H1 (cell line): ENCODE measurements at regions not wholly inside any gene's neighbourhood (a gene's known extent, or its start where the extent isn't known, plus 50 kb on each side); places are given as distances from the start of the nearest gene placed in this dataset.

Source experiments
- CTCF ChIA-PET: fragments of 300-600 bp; sonication (Branson Sonifier 250); formaldehyde crosslinking; loops from one replicate; lab custom pipeline; 2021; ENCODE audit not compliant: partially characterized antibody; lab: Charles Lee
- POLR2A ChIA-PET: fragments of 300-600 bp; sonication (Branson Sonifier 250); formaldehyde crosslinking; loops from one replicate; lab custom pipeline; 2021; ENCODE audit warnings: inconsistent platforms; ENCODE audit not compliant: partially characterized antibody; lab: Charles Lee
- DNase-seq, 2 experiments: peaks; one replicate each; pipeline versions ENCODE4 v3.0.0 to v3.0.0-alpha.2; 2010 to 2022; ENCODE audit warnings: low spot score in 2 of 2, low read depth in 1 of 2, mixed read lengths in 1 of 2
- FAIRE-seq: peaks from 2 replicates; lab custom pipeline; 2011; peaks lifted over from hg19 to GRCh38; lab: Jason Lieb, UNC
- H2AFZ ChIP-seq: 2 replicates; pipeline ENCODE4 v1.8.1; 2012; ENCODE audit warnings: low read length, inconsistent platforms
- H2AK5ac ChIP-seq: 2 replicates; pipeline ENCODE4 v1.6.1; 2013; ENCODE audit warnings: low read depth, low read length
- H2BK120ac ChIP-seq: replicated peaks from 2 replicates; pipeline ENCODE3; 2013; ENCODE audit warnings: low read depth, low read length, inconsistent platforms
- H2BK12ac ChIP-seq: 2 replicates; pipeline ENCODE4 v1.6.1; 2013; ENCODE audit warnings: low read depth, low read length
- H2BK15ac ChIP-seq: 2 replicates; pipeline ENCODE4 v1.6.1; 2013; ENCODE audit warnings: low read length
- H2BK20ac ChIP-seq: 2 replicates; pipeline ENCODE4 v1.6.1; 2013; ENCODE audit warnings: low read length
- H2BK5ac ChIP-seq: 2 replicates; pipeline ENCODE4 v1.6.1; 2013; ENCODE audit warnings: low read depth, low read length
- H3K14ac ChIP-seq: 2 replicates; pipeline ENCODE4 v1.6.1; 2013; ENCODE audit warnings: inconsistent platforms; ENCODE audit not compliant: insufficient read length
- H3K18ac ChIP-seq: 2 replicates; pipeline ENCODE4 v1.6.1; 2013; ENCODE audit warnings: low read length; ENCODE audit errors: extremely low read depth
- H3K23ac ChIP-seq: 2 replicates; pipeline ENCODE4 v1.6.1; 2013; ENCODE audit warnings: inconsistent platforms; ENCODE audit not compliant: insufficient read length
- H3K23me2 ChIP-seq: 2 replicates; pipeline ENCODE4 v1.6.1; 2013; ENCODE audit warnings: low read depth, low read length
- H3K27ac ChIP-seq: 2 replicates; pipeline ENCODE4 v1.6.1; 2011; ENCODE audit warnings: low read depth, low read length, inconsistent platforms
- H3K27me3 ChIP-seq, 4 experiments: replicated peaks in 1 of 4; 1 replicate in 1 of 4; 2 replicates in 3 of 4; pipeline versions ENCODE4 v1.6.1 to v1.8.1; 2011 to 2013; ENCODE audit warnings: low read length in 3 of 4, mild to moderate bottlenecking in 3 of 4, inconsistent platforms in 2 of 4, mixed read lengths in 2 of 4, moderate library complexity in 1 of 4; ENCODE audit not compliant: control insufficient read depth in 3 of 4, insufficient read depth in 3 of 4; ENCODE audit errors: extremely low read depth in 1 of 4
- H3K36me3 ChIP-seq, 4 experiments: 2 replicates each; pipeline versions ENCODE4 v1.6.1 to v1.8.1; 2011 to 2013; ENCODE audit warnings: mild to moderate bottlenecking in 4 of 4, low read length in 3 of 4, moderate library complexity in 2 of 4, control low read depth in 1 of 4, inconsistent platforms in 1 of 4; ENCODE audit not compliant: insufficient read depth in 4 of 4, control insufficient read depth in 2 of 4
- H3K4ac ChIP-seq: replicated peaks from 2 replicates; pipeline ENCODE3; 2013; ENCODE audit warnings: low read length, low read depth, mixed read lengths, inconsistent platforms; ENCODE audit not compliant: insufficient read length
- H3K4me1 ChIP-seq, 4 experiments: replicated peaks in 1 of 4; 1 replicate in 1 of 4; 2 replicates in 3 of 4; pipeline versions ENCODE4 v1.6.1 to v1.8.1; 2011 to 2013; ENCODE audit warnings: low read length in 3 of 4, inconsistent platforms in 2 of 4, mixed read lengths in 1 of 4; ENCODE audit not compliant: insufficient read depth in 4 of 4, control insufficient read depth in 3 of 4
- H3K4me2 ChIP-seq, 2 experiments: 2 replicates each; pipeline versions ENCODE4 v1.6.1 to v1.8.1; 2011 to 2013; ENCODE audit warnings: low read depth in 2 of 2, low read length in 2 of 2, control low read depth in 1 of 2, inconsistent platforms in 1 of 2, mild to moderate bottlenecking in 1 of 2; ENCODE audit not compliant: insufficient read depth in 1 of 2
- H3K4me3 ChIP-seq, 4 experiments: fragments of 200-600, 300-600 bp in 1 of 4; sonication (generic), shearing (Covaris generic), sonication (Bioruptor Twin) in 1 of 4; 2 replicates each; pipeline versions ENCODE4 v1.5.1 to v1.8.1; 2011 to 2016; ENCODE audit warnings: low read length in 4 of 4, low read depth in 3 of 4, control low read depth in 2 of 4, inconsistent platforms in 2 of 4, mild to moderate bottlenecking in 2 of 4, mixed read lengths in 1 of 4, moderate library complexity in 1 of 4; ENCODE audit not compliant: insufficient read depth in 2 of 4; ENCODE audit errors: extremely low read depth in 1 of 4
- H3K56ac ChIP-seq: replicated peaks from 2 replicates; pipeline ENCODE3; 2013; ENCODE audit warnings: low read depth, mild to moderate bottlenecking, mixed read lengths, low read length, inconsistent platforms; ENCODE audit not compliant: insufficient read length
- H3K79me1 ChIP-seq: 2 replicates; pipeline ENCODE4 v1.6.1; 2013; ENCODE audit warnings: low read depth, low read length, control low read depth
- H3K79me2 ChIP-seq, 2 experiments: 2 replicates each; pipeline versions ENCODE4 v1.6.1 to v1.8.1; 2012 to 2013; ENCODE audit warnings: low read length in 2 of 2, mild to moderate bottlenecking in 2 of 2, inconsistent platforms in 1 of 2; ENCODE audit not compliant: insufficient read depth in 2 of 2, control insufficient read depth in 1 of 2
- H3K9ac ChIP-seq, 4 experiments: replicated peaks in 1 of 4; 1 replicate in 1 of 4; 2 replicates in 3 of 4; pipeline versions ENCODE4 v1.6.1 to v1.8.1; 2011 to 2013; ENCODE audit warnings: low read depth in 3 of 4, low read length in 3 of 4, control low read depth in 2 of 4, mild to moderate bottlenecking in 2 of 4, moderate library complexity in 2 of 4, inconsistent platforms in 1 of 4; ENCODE audit errors: extremely low read depth in 1 of 4
- H3K9me3 ChIP-seq, 2 experiments: 2 replicates each; pipeline versions ENCODE4 v1.6.1 to v1.8.1; 2012 to 2013; ENCODE audit warnings: mild to moderate bottlenecking in 2 of 2, moderate library complexity in 2 of 2, control low read depth in 1 of 2, inconsistent platforms in 1 of 2, low read depth in 1 of 2, low read length in 1 of 2, mixed read lengths in 1 of 2; ENCODE audit not compliant: insufficient read depth in 2 of 2
- H4K20me1 ChIP-seq, 2 experiments: replicated peaks in 1 of 2; 2 replicates each; pipeline versions ENCODE3 to v1.8.1; 2011 to 2013; ENCODE audit warnings: inconsistent platforms in 2 of 2, low read length in 2 of 2, mild to moderate bottlenecking in 1 of 2; ENCODE audit not compliant: insufficient read depth in 2 of 2, control insufficient read depth in 1 of 2
- H4K5ac ChIP-seq: 2 replicates; pipeline ENCODE4 v1.6.1; 2013; ENCODE audit warnings: low read length, low read depth, mixed read lengths, inconsistent platforms; ENCODE audit not compliant: insufficient read length
- H4K8ac ChIP-seq: 2 replicates; pipeline ENCODE4 v1.8.0; 2013; ENCODE audit warnings: mild to moderate bottlenecking, moderate library complexity, low read length, inconsistent platforms; ENCODE audit not compliant: insufficient read depth; ENCODE audit errors: extremely low read depth
- H4K91ac ChIP-seq: replicated peaks from 2 replicates; pipeline ENCODE3; 2013; ENCODE audit warnings: low read length, mixed read lengths, inconsistent platforms; ENCODE audit not compliant: insufficient read length
- CBX5 ChIP-seq: fragments of 300-800, 300-1000 bp; sonication (generic); IDR thresholded peaks from 2 replicates; pipeline ENCODE4 v1.7.1; 2016; ENCODE audit warnings: antibody characterized with exemption, low read length, low read depth
- E2F6 ChIP-seq: IDR thresholded peaks from 2 replicates; pipeline ENCODE4 v1.6.1; 2012; ENCODE audit warnings: inconsistent platforms
- EGR1 ChIP-seq: IDR thresholded peaks from 2 replicates; pipeline ENCODE4 v1.6.1; 2011; ENCODE audit warnings: low read depth, low read length, borderline replicate concordance
- FOSL1 ChIP-seq: IDR thresholded peaks from 2 replicates; pipeline ENCODE4 v1.6.1; 2011; ENCODE audit warnings: mild to moderate bottlenecking, low read depth, low read length, moderate library complexity; ENCODE audit not compliant: insufficient read depth
- NANOG ChIP-seq: IDR thresholded peaks from 2 replicates; pipeline ENCODE4 v1.6.1; 2011; ENCODE audit warnings: low read length, low read depth, mild to moderate bottlenecking, inconsistent platforms; ENCODE audit not compliant: insufficient read depth, poor library complexity, severe bottlenecking
- POLR2A ChIP-seq, 2 experiments: IDR thresholded peaks; 1 replicate in 1 of 2; 2 replicates in 1 of 2; pipeline ENCODE4 v1.6.1; 2011; ENCODE audit warnings: low read depth in 2 of 2, low read length in 2 of 2, mild to moderate bottlenecking in 2 of 2; ENCODE audit errors: control extremely low read depth in 1 of 2
- RNF2 ChIP-seq: fragments of 200-900, 300-1000 bp; sonication (generic); IDR thresholded peaks from 2 replicates; pipeline ENCODE4 v1.7.1; 2016; ENCODE audit warnings: borderline replicate concordance, low read depth, mild to moderate bottlenecking, antibody characterized with exemption, low read length; ENCODE audit not compliant: poor library complexity, severe bottlenecking; ENCODE audit errors: missing control alignments
- RXRA ChIP-seq: IDR thresholded peaks from 2 replicates; pipeline ENCODE4 v1.6.1; 2011; ENCODE audit warnings: low read depth, mild to moderate bottlenecking, low read length, moderate library complexity; ENCODE audit not compliant: insufficient read depth
- SP1 ChIP-seq: IDR thresholded peaks from 2 replicates; pipeline ENCODE4 v1.6.1; 2011; ENCODE audit warnings: low read depth, low read length
- SUZ12 ChIP-seq: fragments of 200-600 bp; sonication (generic); IDR thresholded peaks from 2 replicates; pipeline ENCODE4 v1.6.1; 2012; ENCODE audit warnings: mild to moderate bottlenecking, inconsistent platforms, low read length, moderate library complexity, mixed read lengths
- WGBS, 2 experiments: shearing (Covaris generic) in 1 of 2; methylation state at CpG; one replicate each; pipeline versions ENCODE4 v1.1.6 to v1.1.7; 2013 to 2015; ENCODE audit warnings: low lambda C conversion rate in 2 of 2, mixed read lengths in 2 of 2, inconsistent platforms in 1 of 2, low coverage in 1 of 2, missing lambda C conversion rate in 1 of 2; ENCODE audit not compliant: insufficient replicate concordance in 2 of 2, insufficient coverage in 1 of 2, insufficient read length in 1 of 2; ENCODE audit errors: extremely low coverage in 1 of 2, missing lambda C conversion rate in 1 of 2; 5-methylcytosine and 5-hydroxymethylcytosine counted together

GRCh38 chr6:85185977-85186376, 263.9 kb upstream of the NT5E start:
- H3K9ac ChIP-seq = no peak overlapping the region
- no peak overlapping the region for H2BK12ac ChIP-seq
- no peak overlapping the region for H4K91ac ChIP-seq
- no peak overlapping the region for H3K23ac ChIP-seq
- H3K27ac ChIP-seq = no peak overlapping the region
- H3K9me3 ChIP-seq = no peaks in the 10 kb centered on the region
- H2BK15ac ChIP-seq = no peak overlapping the region
- ChIA-PET CTCF (no interaction called here), POLR2A (no interaction called here)
- no peak overlapping the region for H3K18ac ChIP-seq
- WGBS, 2 experiments = 94% methylated on average over 1 of the region's 1 CpG; no CpG with 5 or more reads in 1 of the 2 experiments
- H2BK5ac ChIP-seq = no peak overlapping the region
- no peak overlapping the region for H2AFZ ChIP-seq
- no peak for FAIRE-seq
- H3K4me3 ChIP-seq = no peak overlapping the region
- no peak overlapping the region for H3K14ac ChIP-seq
- no peak overlapping the region for H3K4ac ChIP-seq
- no peak overlapping the region for H2AK5ac ChIP-seq
- H3K36me3 ChIP-seq = no peaks in the 10 kb centered on the region
- no peaks in the 10 kb centered on the region for H4K20me1 ChIP-seq
- no peaks in the 10 kb centered on the region for H3K79me2 ChIP-seq
- H4K8ac ChIP-seq = no peak overlapping the region
- no peaks in the 10 kb centered on the region for H3K4me1 ChIP-seq
- DNase-seq = no peak
- no peaks in the 10 kb centered on the region for H3K23me2 ChIP-seq
- no peak overlapping the region for H2BK120ac ChIP-seq
- no peaks in the 10 kb centered on the region for H3K79me1 ChIP-seq
- no peak overlapping the region for H3K56ac ChIP-seq
- H4K5ac ChIP-seq = no peak overlapping the region
- H3K27me3 ChIP-seq = no peaks in the 10 kb centered on the region
- H2BK20ac ChIP-seq = no peak overlapping the region
- no peak overlapping the region for H3K4me2 ChIP-seq
- TF ChIP-seq E2F6 = no peak
- no peak for TF ChIP-seq SP1
- no peak for TF ChIP-seq CBX5
- TF ChIP-seq RXRA = no peak
- TF ChIP-seq POLR2A (IDR thresholded peaks at IDR 0.05; ENCODE audit: control extremely low read depth in 1 of 2, low read depth in 2 of 2, low read length in 2 of 2) = no peak
- TF ChIP-seq RNF2 = no peak
- no peak for TF ChIP-seq SUZ12
- no peak for TF ChIP-seq NANOG
- no peak for TF ChIP-seq EGR1
- no peak for TF ChIP-seq FOSL1
